Lung (tissue), 11 donors: ENCODE measurements at regions not wholly inside any gene's neighbourhood (a gene's known extent, or its start where the extent isn't known, plus 50 kb on each side); places are given as distances from the start of the nearest gene placed in this dataset.

Experiments used
- ATAC-seq: fragments of 200-7000 bp; cut with Tn5 transposase; one replicate; pipeline ENCODE4 v1.9.1; 2020; ENCODE audit warnings: moderate number of reproducible peaks; ENCODE audit not compliant: insufficient read depth, low FRiP score
- DNase-seq, 3 donors: peaks; one replicate each; pipeline ENCODE4 v3.0.0-alpha.2; 2013 to 2017
- H3K27ac ChIP-seq, 2 donors: one replicate each; pipeline ENCODE4 v1.5.1; 2013; ENCODE audit warnings: mild to moderate bottlenecking in 2 of 2, moderate library complexity in 2 of 2, control low read depth in 1 of 2, inconsistent platforms in 1 of 2, low read depth in 1 of 2, low read length in 1 of 2
- H3K27me3 ChIP-seq, 3 donors: one replicate each; pipeline ENCODE4 v1.5.1; 2013; ENCODE audit warnings: low read length in 2 of 3; ENCODE audit not compliant: control insufficient read depth in 3 of 3, insufficient read depth in 3 of 3
- H3K36me3 ChIP-seq, 4 donors: one replicate each; pipeline ENCODE4 v1.5.1; 2013; ENCODE audit warnings: low read length in 4 of 4, mild to moderate bottlenecking in 1 of 4, moderate library complexity in 1 of 4; ENCODE audit not compliant: control insufficient read depth in 4 of 4, insufficient read depth in 4 of 4
- H3K4me1 ChIP-seq, 5 donors: one replicate each; pipeline ENCODE4 v1.5.1; 2013; ENCODE audit warnings: low read length in 5 of 5, mild to moderate bottlenecking in 2 of 5, moderate library complexity in 1 of 5; ENCODE audit not compliant: control insufficient read depth in 5 of 5, insufficient read depth in 5 of 5
- H3K4me3 ChIP-seq: one replicate; pipeline ENCODE4 v1.5.1; 2013; ENCODE audit warnings: mild to moderate bottlenecking, control low read depth, moderate library complexity
- H3K9ac ChIP-seq, 2 donors: one replicate each; pipeline ENCODE4 v1.5.1; 2013; ENCODE audit warnings: low read length in 2 of 2, control low read depth in 1 of 2; ENCODE audit not compliant: insufficient read depth in 1 of 2
- H3K9me3 ChIP-seq, 4 donors: one replicate each; pipeline ENCODE4 v1.5.1; 2013; ENCODE audit warnings: low read length in 3 of 4, mild to moderate bottlenecking in 1 of 4, moderate library complexity in 1 of 4; ENCODE audit not compliant: control insufficient read depth in 4 of 4, insufficient read depth in 3 of 4
- CTCF ChIP-seq: IDR thresholded peaks from 2 replicates; pipeline ENCODE4 v1.5.1; 2012; ENCODE audit warnings: mild to moderate bottlenecking; ENCODE audit errors: control extremely low read depth, extremely low read depth
- WGBS, 2 donors: extraction: QIAGEN DNeasy Blood & Tissue Kit; methylation state at CpG; one replicate each; pipeline ENCODE4 v1.1.7; 2013; 5-methylcytosine and 5-hydroxymethylcytosine counted together
- donor health status: control.
- donor health status: control.
- donor health status: Bipolar disorder and iron deficiency.
- donor health status: healthy.
- donor health status: DM: yes; HTN: yes; CAD: no.

GRCh38 chr9:115254287-115255180 is 136.6 kb upstream of the TNC start:
- Histone ChIP-seq H3K27ac (no peak overlapping the region), H3K4me1 (peaks cover 0 to 32% (median 0%) of the 10 kb centered on the region in 5 donors), H3K9ac (no peak overlapping the region), H3K4me3 (no peak overlapping the region), H3K36me3 (no peaks in the 10 kb centered on the region), H3K27me3 (no peaks in the 10 kb centered on the region), H3K9me3 (peaks cover 0 to 4% (median 1%) of the 10 kb centered on the region in 4 donors)
- DNase-seq (peak; percentile 50 to 89 (median 88)), ATAC-seq (no peak)
- TF ChIP-seq CTCF: no peak
- 72 to 75% methylated on average over 5 of the region's 5 CpGs for WGBS, 2 donors

DNA sequence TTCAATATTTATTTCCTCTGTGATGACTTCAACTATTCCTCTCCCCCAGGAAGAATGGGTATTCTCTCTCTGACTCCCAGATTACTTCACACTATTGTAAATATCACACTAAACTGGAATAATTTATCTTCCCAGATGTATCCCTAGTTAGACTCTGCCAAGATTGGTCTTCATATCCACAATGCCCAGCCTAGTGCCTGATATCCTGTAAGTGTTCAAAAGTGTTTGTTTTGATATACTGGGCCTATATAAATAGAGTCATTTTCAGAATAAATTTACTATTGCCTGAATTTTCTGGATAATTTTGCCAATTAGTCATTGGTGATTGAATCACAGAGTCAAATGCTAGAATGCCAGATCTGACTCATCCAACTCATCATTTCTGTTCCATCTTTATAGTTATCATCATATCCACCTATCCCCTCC is 143.7 kb upstream of the TNC start:
- Histone ChIP-seq H3K9ac (no peak overlapping the region), H3K27me3 (no peaks in the 10 kb centered on the region), H3K4me3 (no peak overlapping the region), H3K4me1 (peaks cover 0 to 51% (median 4%) of the 10 kb centered on the region in 5 donors), H3K9me3 (peaks cover 0 to 2% (median 0%) of the 10 kb centered on the region in 4 donors), H3K27ac (no peak overlapping the region), H3K36me3 (no peaks in the 10 kb centered on the region)
- no peak for TF ChIP-seq CTCF
- DNase-seq (no peak), ATAC-seq (no peak)

DNA sequence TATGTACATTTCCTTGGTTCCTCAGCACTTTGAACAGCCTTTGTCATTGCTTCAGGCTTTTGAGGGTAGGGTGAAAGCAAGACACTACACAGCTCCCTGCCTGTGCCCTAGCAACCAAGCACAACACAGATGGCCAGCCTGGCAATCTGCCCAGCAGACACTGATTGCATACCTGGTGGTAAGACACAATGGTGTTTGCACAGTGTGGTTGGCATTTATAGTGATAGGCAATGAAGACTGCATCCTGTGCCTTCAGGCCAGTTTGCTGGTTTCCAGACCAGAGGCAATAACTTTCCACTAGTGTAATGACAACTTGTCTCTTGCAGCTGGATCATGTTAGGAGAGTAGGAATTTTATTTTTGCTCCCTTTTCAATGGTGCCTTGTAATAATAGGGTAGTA is 144.5 kb upstream of the TNC start:
- no peak for TF ChIP-seq CTCF
- DNase-seq (peak; percentile 79 to 86 (median 80)), ATAC-seq (no peak)
- Histone ChIP-seq H3K9ac (no peak overlapping the region), H3K4me1 (peaks cover 0 to 53% (median 4%) of the 10 kb centered on the region in 5 donors), H3K27me3 (no peaks in the 10 kb centered on the region), H3K4me3 (no peak overlapping the region), H3K36me3 (no peaks in the 10 kb centered on the region), H3K9me3 (no peaks in the 10 kb centered on the region), H3K27ac (peak overlapping the region in 1 of 2 donors; percentile 47)

GRCh38 chr9:115262952-115263351 is 145.0 kb upstream of the TNC start:
- Histone ChIP-seq H3K9me3 (no peaks in the 10 kb centered on the region), H3K9ac (no peak overlapping the region), H3K27ac (no peak overlapping the region), H3K27me3 (no peaks in the 10 kb centered on the region), H3K36me3 (no peaks in the 10 kb centered on the region), H3K4me3 (no peak overlapping the region), H3K4me1 (peaks cover 0 to 53% (median 4%) of the 10 kb centered on the region in 5 donors)
- ATAC-seq: no peak
- DNase-seq: peak in 1 of 3 donors; percentile 49
- no peak for TF ChIP-seq CTCF
